ENCODE measurements at regions not wholly inside any gene's neighbourhood (a gene's known extent, or its start where the extent isn't known, plus 50 kb on each side); places are given as distances from the start of the nearest gene placed in this dataset.

- no peak for DNase-seq
These were observed 392.5 kb downstream of the TMEM167A start for GRCh38 chr5:82684659-82685058.

- DNase-seq, result no peak
These were observed 393.0 kb downstream of the TMEM167A start for GRCh38 chr5:82684165-82684564.

GRCh38 chr5:82679660-82680059 is 397.5 kb downstream of the TMEM167A start:
- DNase-seq, result no peak

GRCh38 chr5:82676661-82677060 is 398.5 kb upstream of the RPS23 start:
- no peak for DNase-seq

GRCh38 chr5:82674671-82675070 is 396.5 kb upstream of the RPS23 start:
- no peak for DNase-seq

- no peak for DNase-seq
These were observed 395.1 kb upstream of the RPS23 start for GRCh38 chr5:82673057-82673809.

- no peak for DNase-seq
These were observed 392.5 kb upstream of the RPS23 start for GRCh38 chr5:82670692-82671091.

GRCh38 chr5:82669720-82670119 is 391.6 kb upstream of the RPS23 start:
- no peak for DNase-seq

- no peak for DNase-seq
These were observed 388.2 kb upstream of the RPS23 start for GRCh38 chr5:82666312-82666711.

GRCh38 chr5:82664732-82665131 is 386.6 kb upstream of the RPS23 start:
- DNase-seq, result no peak

GRCh38 chr5:82663225-82663624 is 385.1 kb upstream of the RPS23 start:
- no peak for DNase-seq

- no peak for DNase-seq
These were observed 384.2 kb upstream of the RPS23 start for GRCh38 chr5:82662340-82662739.

GRCh38 chr5:82661933-82662332 is 383.8 kb upstream of the RPS23 start:
- no peak for DNase-seq

GRCh38 chr5:82661462-82661861 is 383.3 kb upstream of the RPS23 start:
- DNase-seq, result no peak

GRCh38 chr5:82659115-82659514 is 381.0 kb upstream of the RPS23 start:
- DNase-seq, result no peak

GRCh38 chr5:82657033-82657699 is 379.0 kb upstream of the RPS23 start:
- DNase-seq, result no peak

GRCh38 chr5:82656341-82656761 is 378.2 kb upstream of the RPS23 start:
- DNase-seq, result no peak

GRCh38 chr5:82655078-82655477 is 376.9 kb upstream of the RPS23 start:
- DNase-seq, result no peak

- no peak for DNase-seq
These were observed 371.8 kb upstream of the RPS23 start for GRCh38 chr5:82649943-82650342.

GRCh38 chr5:82644766-82645165 is 366.6 kb upstream of the RPS23 start:
- no peak for DNase-seq

GRCh38 chr5:82644229-82644628 is 366.1 kb upstream of the RPS23 start:
- no peak for DNase-seq

- no peak for DNase-seq
These were observed 364.2 kb upstream of the RPS23 start for GRCh38 chr5:82642313-82642712.

GRCh38 chr5:82641331-82642003 is 363.3 kb upstream of the RPS23 start:
- DNase-seq, result peak; percentile 84

GRCh38 chr5:82640916-82641315 is 362.8 kb upstream of the RPS23 start:
- no peak for DNase-seq
